Subcutaneous abdominal adipose tissue (tissue), 5 donors: ENCODE measurements at regions not wholly inside any gene's neighbourhood (a gene's known extent, or its start where the extent isn't known, plus 50 kb on each side); places are given as distances from the start of the nearest gene placed in this dataset.

Experiments used
- H3K27ac ChIP-seq: one replicate; pipeline ENCODE4 v1.7.0; 2013; ENCODE audit warnings: low read depth, mild to moderate bottlenecking, inconsistent platforms, low read length, moderate library complexity
- H3K27me3 ChIP-seq, 5 donors: one replicate each; pipeline ENCODE4 v1.7.0; 2013; ENCODE audit warnings: low read length in 5 of 5, inconsistent platforms in 1 of 5; ENCODE audit not compliant: control insufficient read depth in 5 of 5, insufficient read depth in 4 of 5
- H3K36me3 ChIP-seq, 5 donors: one replicate each; pipeline ENCODE4 v1.7.0; 2013; ENCODE audit warnings: low read length in 5 of 5; ENCODE audit not compliant: control insufficient read depth in 5 of 5, insufficient read depth in 5 of 5
- H3K4me1 ChIP-seq, 5 donors: one replicate each; pipeline ENCODE4 v1.7.0; 2013; ENCODE audit warnings: low read length in 5 of 5, mild to moderate bottlenecking in 3 of 5, moderate library complexity in 1 of 5; ENCODE audit not compliant: control insufficient read depth in 5 of 5, insufficient read depth in 5 of 5
- H3K4me3 ChIP-seq, 5 donors: one replicate each; pipeline ENCODE4 v1.7.0; 2013; ENCODE audit warnings: low read length in 5 of 5, low read depth in 1 of 5
- H3K9ac ChIP-seq, 5 donors: one replicate each; pipeline ENCODE4 v1.7.0; 2013; ENCODE audit warnings: low read length in 5 of 5, mild to moderate bottlenecking in 4 of 5, moderate library complexity in 3 of 5
- H3K9me3 ChIP-seq, 5 donors: one replicate each; pipeline ENCODE4 v1.7.0; 2013; ENCODE audit warnings: low read length in 5 of 5; ENCODE audit not compliant: control insufficient read depth in 5 of 5
- donor health status: healthy.
- donor health status: healthy.
- donor health status: healthy.
- donor health status: healthy.
- donor health status: healthy.

- no peak overlapping the region for H3K27ac ChIP-seq
- no peaks in the 10 kb centered on the region for H3K36me3 ChIP-seq
- peaks cover 0 to 4% (median 0%) of the 10 kb centered on the region in 5 donors for H3K27me3 ChIP-seq
- H3K9me3 ChIP-seq = no peaks in the 10 kb centered on the region
- no peak overlapping the region for H3K4me3 ChIP-seq
- peaks cover 0 to 6% (median 0%) of the 10 kb centered on the region in 5 donors for H3K4me1 ChIP-seq
- H3K9ac ChIP-seq = no peak overlapping the region
These were observed 363.5 kb upstream of the PRICKLE1 start for GRCh38 chr12:42953021-42953420.

DNA sequence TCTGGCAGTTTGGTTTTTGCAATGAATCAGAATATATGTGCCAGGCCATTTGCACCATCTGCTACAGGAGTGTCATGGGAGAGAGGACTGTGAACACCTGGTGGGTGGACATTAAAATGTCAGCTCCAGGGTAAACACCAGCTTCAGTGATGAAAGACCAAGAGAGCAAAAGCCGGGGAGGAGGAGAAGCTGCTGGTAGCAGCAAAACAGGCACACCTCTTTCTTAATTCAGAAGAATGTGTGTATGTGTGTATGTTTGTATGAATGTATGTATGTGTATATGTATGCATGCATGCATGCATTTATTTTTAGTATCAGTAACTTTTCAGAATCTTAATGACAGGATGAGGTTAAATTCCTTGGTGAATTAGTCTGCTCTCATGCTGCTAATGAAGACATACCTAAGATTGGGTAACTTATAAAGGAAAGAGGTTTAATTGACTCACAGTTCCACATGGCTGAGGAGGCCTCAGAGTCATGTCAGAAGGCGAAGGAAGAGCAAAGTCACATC is 357.4 kb upstream of the PRICKLE1 start:
- Histone ChIP-seq H3K36me3 (no peaks in the 10 kb centered on the region), H3K4me3 (no peak overlapping the region), H3K27me3 (no peaks in the 10 kb centered on the region), H3K9me3 (peaks cover 0 to 13% (median 6%) of the 10 kb centered on the region in 5 donors), H3K4me1 (no peaks in the 10 kb centered on the region), H3K9ac (no peak overlapping the region), H3K27ac (no peak overlapping the region)

DNA sequence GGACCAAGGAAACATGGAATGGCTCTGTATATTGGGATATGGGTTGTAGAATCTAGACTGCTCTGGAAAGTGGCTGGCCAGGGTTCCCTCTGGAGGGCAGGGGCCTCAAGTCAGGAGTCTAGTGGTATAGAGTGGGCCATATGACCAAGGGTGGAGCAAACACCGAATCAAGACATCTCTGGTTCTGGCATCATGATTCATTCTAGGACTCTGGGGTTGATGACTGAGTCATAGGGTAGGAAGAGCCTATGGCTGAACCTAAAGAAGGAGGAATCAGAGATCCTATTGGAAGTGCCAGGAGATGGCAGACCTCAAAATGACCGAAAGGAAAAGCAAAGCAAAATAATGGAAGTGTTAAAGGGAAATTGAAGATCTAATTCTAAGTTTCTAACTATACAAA is 356.4 kb upstream of the PRICKLE1 start:
- Histone ChIP-seq H3K36me3 (no peaks in the 10 kb centered on the region), H3K4me1 (no peaks in the 10 kb centered on the region), H3K9me3 (peaks cover 0 to 19% (median 9%) of the 10 kb centered on the region in 5 donors), H3K4me3 (no peak overlapping the region), H3K9ac (no peak overlapping the region), H3K27ac (no peak overlapping the region), H3K27me3 (no peaks in the 10 kb centered on the region)

- Histone ChIP-seq H3K9me3 (peaks cover 0 to 19% (median 9%) of the 10 kb centered on the region in 5 donors), H3K36me3 (no peaks in the 10 kb centered on the region), H3K4me3 (no peak overlapping the region), H3K27me3 (no peaks in the 10 kb centered on the region), H3K4me1 (no peaks in the 10 kb centered on the region), H3K27ac (no peak overlapping the region), H3K9ac (no peak overlapping the region)
These were observed 355.0 kb upstream of the PRICKLE1 start for GRCh38 chr12:42944516-42944915.

GRCh38 chr12:42936991-42937390 is 347.4 kb upstream of the PRICKLE1 start:
- no peaks in the 10 kb centered on the region for H3K36me3 ChIP-seq
- no peak overlapping the region for H3K27ac ChIP-seq
- H3K9me3 ChIP-seq = peaks cover 0 to 5% (median 4%) of the 10 kb centered on the region in 5 donors
- peaks cover 0 to 8% (median 0%) of the 10 kb centered on the region in 5 donors for H3K4me1 ChIP-seq
- H3K4me3 ChIP-seq = no peak overlapping the region
- no peaks in the 10 kb centered on the region for H3K27me3 ChIP-seq
- no peak overlapping the region for H3K9ac ChIP-seq

DNA sequence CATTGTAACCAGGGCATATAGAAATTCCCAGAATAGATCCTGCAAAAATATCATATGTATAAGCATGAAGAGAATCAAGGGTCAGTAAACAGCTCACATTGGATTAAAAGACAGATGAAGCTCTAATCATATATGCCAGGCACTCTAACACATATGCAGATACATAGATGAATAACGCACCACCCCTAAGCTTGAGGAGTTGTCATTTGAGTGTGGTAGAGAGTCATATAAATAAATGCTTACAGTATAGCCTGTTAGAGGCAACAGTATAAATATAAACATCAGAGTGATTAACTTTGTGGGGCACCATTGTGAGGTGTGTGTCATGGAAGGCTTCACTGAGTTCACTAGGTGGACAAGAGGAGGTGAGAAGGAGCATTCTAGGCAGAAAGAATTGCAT is 346.7 kb upstream of the PRICKLE1 start:
- Histone ChIP-seq H3K9me3 (peaks cover 0 to 4% (median 0%) of the 10 kb centered on the region in 5 donors), H3K27me3 (no peaks in the 10 kb centered on the region), H3K9ac (no peak overlapping the region), H3K36me3 (no peaks in the 10 kb centered on the region), H3K4me3 (no peak overlapping the region), H3K4me1 (peaks cover 0 to 8% (median 0%) of the 10 kb centered on the region in 5 donors), H3K27ac (no peak overlapping the region)

DNA sequence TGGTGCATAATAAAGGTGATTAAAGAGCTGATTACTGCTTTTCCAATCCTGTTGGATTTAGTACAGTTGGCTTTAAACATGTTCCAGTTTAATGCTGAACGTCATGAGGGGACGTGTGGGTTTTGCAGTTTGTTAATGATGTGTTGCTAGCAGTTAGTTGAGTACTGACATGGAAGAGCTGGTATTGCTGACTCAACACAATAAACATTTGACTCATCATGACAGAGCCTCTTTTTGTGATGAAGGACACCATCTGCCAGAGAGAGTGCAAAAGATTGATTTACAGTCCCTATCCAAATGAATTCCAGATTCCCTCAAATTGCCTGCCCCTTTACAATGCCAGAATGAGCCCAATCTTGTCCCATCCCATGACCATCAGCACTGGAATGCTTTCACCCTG is 346.2 kb upstream of the PRICKLE1 start:
- Histone ChIP-seq H3K27ac (no peak overlapping the region), H3K9me3 (peaks cover 0 to 4% (median 0%) of the 10 kb centered on the region in 5 donors), H3K4me3 (no peak overlapping the region), H3K27me3 (no peaks in the 10 kb centered on the region), H3K36me3 (no peaks in the 10 kb centered on the region), H3K9ac (no peak overlapping the region), H3K4me1 (peaks cover 0 to 8% (median 0%) of the 10 kb centered on the region in 5 donors)

DNA sequence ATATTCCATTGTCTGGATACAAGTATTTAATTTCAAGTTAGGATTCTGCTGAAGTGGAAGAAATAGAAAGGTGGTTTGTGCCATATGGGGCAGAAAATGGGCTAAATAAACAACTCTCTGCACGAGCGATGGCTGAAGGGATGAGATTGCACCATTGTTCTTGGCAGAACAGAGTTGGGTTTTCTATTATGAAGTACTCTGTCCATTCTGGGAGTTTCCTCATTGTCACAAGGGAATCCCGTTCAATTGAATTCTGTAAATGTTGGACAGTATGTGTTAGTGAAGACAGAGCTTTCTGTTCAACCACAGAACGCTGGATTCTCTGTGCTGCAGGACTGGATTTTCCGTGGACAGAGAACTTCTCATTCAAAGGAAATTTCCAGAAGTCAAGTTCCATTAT is 345.5 kb upstream of the PRICKLE1 start:
- H3K4me1 ChIP-seq = peaks cover 0 to 8% (median 0%) of the 10 kb centered on the region in 5 donors
- H3K9ac ChIP-seq = no peak overlapping the region
- no peaks in the 10 kb centered on the region for H3K27me3 ChIP-seq
- no peak overlapping the region for H3K4me3 ChIP-seq
- peaks cover 0 to 2% (median 0%) of the 10 kb centered on the region in 5 donors for H3K9me3 ChIP-seq
- H3K36me3 ChIP-seq = no peaks in the 10 kb centered on the region
- H3K27ac ChIP-seq = no peak overlapping the region

DNA sequence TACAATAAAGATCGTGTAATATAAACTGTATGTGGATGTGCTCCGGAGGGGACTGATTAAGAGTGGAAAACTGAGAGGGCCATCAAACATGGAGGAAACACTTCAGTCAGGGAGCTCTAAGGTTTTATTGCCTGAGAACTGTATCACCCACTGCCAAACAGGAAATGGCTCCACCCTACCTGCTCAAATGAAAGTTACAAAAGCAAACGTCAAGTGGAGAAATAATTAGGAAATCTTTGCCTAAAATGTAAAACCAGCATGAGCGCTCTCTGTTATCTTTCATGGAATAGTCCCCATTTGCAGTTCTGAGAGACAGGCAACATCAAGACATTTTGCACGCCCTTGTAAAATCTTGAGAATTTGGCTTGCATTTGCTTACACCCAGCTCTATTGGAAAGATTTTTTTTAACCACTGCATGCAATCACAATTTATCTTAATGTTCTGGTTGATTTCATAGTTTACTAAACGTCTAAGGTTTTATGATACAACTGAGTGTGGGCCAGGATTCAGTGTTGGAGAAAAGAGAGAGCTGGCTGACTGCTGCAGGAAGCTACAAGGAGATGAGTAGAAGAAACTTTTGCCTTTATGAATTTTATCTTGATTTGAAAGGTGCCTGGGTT is 344.0 kb upstream of the PRICKLE1 start:
- Histone ChIP-seq H3K4me3 (no peak overlapping the region), H3K4me1 (peaks cover 0 to 8% (median 0%) of the 10 kb centered on the region in 5 donors), H3K36me3 (no peaks in the 10 kb centered on the region), H3K27ac (no peak overlapping the region), H3K9me3 (peaks cover 0 to 2% (median 0%) of the 10 kb centered on the region in 5 donors), H3K27me3 (no peaks in the 10 kb centered on the region), H3K9ac (no peak overlapping the region)

DNA sequence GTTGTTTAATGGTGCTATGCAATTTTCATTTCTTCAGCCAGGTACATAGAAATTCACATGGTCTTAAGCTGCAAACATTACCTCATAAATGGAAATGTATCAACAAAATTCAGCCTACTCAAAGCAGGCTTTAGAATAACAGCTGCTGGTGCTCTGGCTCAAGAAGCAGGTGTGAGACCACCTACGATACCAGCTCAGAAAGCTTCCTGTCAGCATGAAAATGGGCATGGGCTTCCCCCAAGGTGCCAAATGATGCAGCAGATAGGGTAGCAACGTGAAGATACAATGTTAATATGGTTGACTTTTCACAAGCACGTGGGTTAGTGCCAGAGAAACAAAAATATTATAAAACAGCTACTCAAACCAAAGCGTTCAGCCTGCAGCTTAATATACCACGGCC is 343.4 kb upstream of the PRICKLE1 start:
- no peak overlapping the region for H3K9ac ChIP-seq
- H3K27me3 ChIP-seq = no peaks in the 10 kb centered on the region
- peaks cover 0 to 2% (median 0%) of the 10 kb centered on the region in 5 donors for H3K9me3 ChIP-seq
- no peak overlapping the region for H3K4me3 ChIP-seq
- H3K27ac ChIP-seq = no peak overlapping the region
- peaks cover 0 to 8% (median 0%) of the 10 kb centered on the region in 5 donors for H3K4me1 ChIP-seq
- no peaks in the 10 kb centered on the region for H3K36me3 ChIP-seq
